HG03097 (cell line): ENCODE measurements at regions not wholly inside any gene's neighbourhood (a gene's known extent, or its start where the extent isn't known, plus 50 kb on each side); places are given as distances from the start of the nearest gene placed in this dataset.

Source experiments
- ATAC-seq: cut with Tn5 transposase; IDR thresholded peaks from one replicate; pipeline ENCODE4 v1.9.1; 2021; ENCODE audit not compliant: unreplicated experiment, low FRiP score

GRCh38 chr2:20559277-20559676 is 91.6 kb downstream of the HS1BP3 start:
- ATAC-seq, result no peak

GRCh38 chr2:20560011-20560410 is 90.9 kb downstream of the HS1BP3 start:
- no peak for ATAC-seq

- no peak for ATAC-seq
These were observed 89.8 kb downstream of the HS1BP3 start for GRCh38 chr2:20560891-20561636.

GRCh38 chr2:20561637-20562454 is 89.1 kb downstream of the HS1BP3 start:
- ATAC-seq, result no peak

GRCh38 chr2:20562540-20563225 is 88.2 kb downstream of the HS1BP3 start:
- no peak for ATAC-seq

- no peak for ATAC-seq
These were observed 87.6 kb downstream of the HS1BP3 start for GRCh38 chr2:20563251-20563650.

GRCh38 chr2:20563833-20564232 is 87.1 kb downstream of the HS1BP3 start:
- ATAC-seq, result no peak

- ATAC-seq, result no peak
These were observed 85.7 kb downstream of the HS1BP3 start for GRCh38 chr2:20565101-20565622.

- ATAC-seq, result no peak
These were observed 85.2 kb downstream of the HS1BP3 start for GRCh38 chr2:20565623-20566236.

- ATAC-seq, result no peak
These were observed 84.6 kb downstream of the HS1BP3 start for GRCh38 chr2:20566331-20566730.

- no peak for ATAC-seq
These were observed 83.6 kb downstream of the HS1BP3 start for GRCh38 chr2:20567159-20567925.
